Stimulated activated CD8-positive, alpha-beta memory T cell treated with anti-CD3 and anti-CD28 coated beads, Interleukin-7, amount 100 ng/mL, for 24 hours (primary cell): ENCODE measurements at regions not wholly inside any gene's neighbourhood (a gene's known extent, or its start where the extent isn't known, plus 50 kb on each side); places are given as distances from the start of the nearest gene placed in this dataset.
"Not testable (repeated sequence)": the region's sequence is repeated elsewhere in the genome, so short reads cannot be mapped to it uniquely, and the experiment has no call there.

Experiments used
- DNase-seq: peaks from one replicate; pipeline ENCODE4 v3.0.0-alpha.2; 2020; ENCODE audit warnings: low read depth

DNA sequence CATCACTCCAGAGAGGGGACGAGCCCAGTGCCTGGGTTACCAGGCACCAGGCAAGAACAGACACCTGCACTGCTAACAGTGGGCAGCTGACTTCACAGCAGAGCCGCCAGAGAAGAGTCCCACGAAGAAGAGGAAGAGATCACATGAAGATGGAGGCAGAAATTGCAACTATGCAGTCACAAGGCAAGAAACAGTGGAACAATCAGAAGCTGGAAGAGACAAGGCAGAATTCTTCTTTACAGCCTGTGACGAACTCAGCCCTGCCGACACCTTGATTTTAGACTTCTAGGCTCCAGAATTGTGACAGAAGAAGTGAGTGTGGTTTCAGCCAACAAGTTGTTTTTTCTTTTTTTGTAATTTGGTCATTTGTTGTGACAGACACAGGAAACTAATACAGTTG is 59.2 kb downstream of the IL12A start:
- no peak for DNase-seq

DNA sequence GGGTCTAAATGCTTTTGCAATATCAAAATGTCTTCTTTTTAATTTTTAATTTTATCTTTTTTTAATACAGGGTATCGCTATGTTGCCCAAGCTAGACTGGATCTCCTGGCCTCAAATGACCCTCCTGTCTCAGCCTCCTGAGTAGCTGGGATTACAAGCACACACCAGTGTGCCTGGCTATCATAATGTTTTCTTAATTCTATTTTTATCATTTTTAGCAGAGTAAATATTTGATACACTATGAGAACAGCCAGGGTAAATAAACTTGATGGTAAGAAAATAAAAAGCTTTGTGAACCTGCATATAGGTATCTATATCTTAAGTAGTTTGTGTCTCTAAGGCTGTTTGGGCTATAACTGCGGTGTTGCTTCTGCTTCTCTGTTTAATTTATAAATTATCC is 60.4 kb downstream of the IL12A start:
- no peak for DNase-seq

DNA sequence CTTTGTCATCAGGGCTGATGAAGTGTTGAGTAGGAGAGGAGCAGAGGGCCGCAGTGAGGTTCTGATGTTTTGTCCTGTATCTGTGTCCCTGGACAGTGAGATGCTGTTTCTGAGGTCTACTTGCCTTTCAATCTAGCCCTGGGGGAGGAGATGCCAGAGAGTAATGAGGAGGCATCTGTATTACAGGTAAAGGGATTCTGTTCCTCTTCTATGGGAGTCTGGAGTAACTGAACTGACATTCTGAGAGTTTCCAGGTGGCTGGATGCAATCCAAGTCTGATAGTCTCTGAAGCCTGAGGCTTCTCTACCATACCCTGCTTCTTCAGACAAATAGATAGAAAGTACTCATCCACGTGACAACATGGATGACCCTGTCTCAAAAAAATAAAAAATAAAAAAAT is 60.9 kb downstream of the IL12A start:
- no peak for DNase-seq

DNA sequence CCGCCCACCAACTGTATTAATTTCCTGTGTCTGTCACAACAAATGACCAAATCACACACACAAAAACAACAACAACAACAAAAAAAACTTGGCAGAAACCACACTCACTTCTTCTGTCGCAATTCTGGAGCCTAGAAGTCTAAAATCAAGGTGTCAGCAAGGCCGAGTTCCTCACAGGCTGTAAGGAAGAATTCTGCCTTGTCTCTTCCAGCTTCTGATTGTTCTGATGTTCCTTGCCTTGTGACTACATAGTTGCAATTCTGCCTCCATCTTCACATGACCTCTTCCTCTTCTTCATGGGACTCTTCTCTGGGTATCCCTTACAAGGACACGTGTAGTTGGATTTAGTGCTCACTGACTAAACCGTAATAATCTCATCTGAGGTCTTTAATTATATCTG is 61.4 kb downstream of the IL12A start:
- DNase-seq = no peak

DNA sequence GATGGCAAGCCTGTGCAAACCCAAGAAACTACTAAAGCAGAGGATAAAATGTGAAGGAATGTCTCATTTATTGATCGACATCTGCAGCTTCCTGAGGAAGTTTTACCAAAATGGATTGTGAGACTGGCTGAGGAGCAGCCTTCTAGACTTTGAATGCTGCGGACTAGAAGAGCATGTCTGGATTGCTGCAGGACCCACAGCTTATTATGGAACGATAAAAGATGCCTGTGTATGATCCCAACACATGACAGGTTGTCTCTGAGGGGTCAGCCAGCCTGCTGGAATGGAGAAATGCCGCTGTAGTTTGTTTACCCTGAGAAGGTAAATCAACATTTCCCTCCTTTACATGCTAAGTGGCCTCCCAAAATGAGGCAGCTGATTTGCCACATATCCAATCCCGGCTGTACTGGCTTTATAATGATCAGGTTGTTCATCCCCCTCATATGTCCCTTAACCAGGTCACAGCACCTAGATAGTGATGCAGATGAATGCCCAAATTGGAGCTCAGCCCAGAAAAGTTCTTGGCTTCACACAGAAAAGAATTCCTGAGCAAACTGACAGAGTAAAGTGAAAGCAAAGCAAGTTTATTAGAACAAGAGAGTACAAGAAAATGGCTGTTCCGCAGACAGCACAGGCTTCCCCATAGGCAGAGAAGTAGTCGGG is 63.9 kb downstream of the IL12A start:
- DNase-seq = no peak

DNA sequence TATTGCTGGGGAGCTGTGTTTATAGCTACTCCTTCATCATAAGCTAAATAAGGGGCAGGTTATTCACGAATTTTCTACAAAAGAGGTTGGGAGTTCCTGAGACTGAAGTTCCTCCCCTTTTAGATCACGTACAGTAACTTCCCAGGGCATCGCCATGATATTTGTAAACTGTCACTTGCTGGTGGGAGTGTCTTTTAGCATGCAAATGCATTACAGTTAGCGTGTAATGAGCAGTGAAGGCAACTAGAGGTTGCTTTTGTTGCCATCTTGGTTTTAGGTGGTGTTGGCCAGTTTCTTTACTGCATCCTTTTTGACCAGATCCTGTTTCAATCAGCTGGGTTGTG is 64.4 kb downstream of the IL12A start:
- no peak for DNase-seq

DNA sequence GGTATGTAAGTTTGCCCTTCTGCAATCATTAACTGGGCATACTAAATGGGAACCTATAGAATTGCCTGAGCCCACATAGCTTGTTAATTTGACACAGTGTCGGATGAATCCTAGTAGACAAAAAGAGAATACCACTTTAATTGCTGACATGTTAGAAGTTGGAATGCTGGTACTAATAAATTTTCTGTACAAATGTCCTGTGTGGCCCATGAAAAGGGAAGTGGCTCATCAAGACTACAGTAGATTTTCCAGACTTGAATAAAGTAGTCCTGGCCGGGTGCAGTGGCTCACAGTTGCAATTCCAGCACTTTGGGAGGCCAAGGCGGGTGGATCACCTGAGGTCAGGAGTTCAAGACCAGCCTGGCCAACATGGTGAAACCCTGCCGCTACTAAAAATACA is 66.2 kb downstream of the IL12A start:
- not testable (repeated sequence) for DNase-seq

DNA sequence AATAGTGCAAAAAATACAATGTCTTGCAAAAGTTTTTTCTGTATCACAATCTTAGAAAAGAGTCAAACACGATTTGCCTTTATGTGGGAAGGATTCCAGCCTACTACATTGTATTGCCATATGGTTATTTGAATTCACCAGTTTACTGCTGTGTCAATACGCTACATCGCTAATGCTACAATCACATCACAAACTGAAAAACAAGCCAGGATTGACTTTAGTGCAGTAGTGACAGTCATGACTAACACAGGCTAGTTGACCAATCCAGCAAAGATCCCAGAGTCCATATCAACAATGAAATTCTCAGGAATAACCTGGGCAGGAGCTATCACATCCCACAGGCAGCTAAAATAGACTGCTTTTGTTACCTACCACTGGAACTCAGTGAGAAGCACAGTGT is 67.0 kb downstream of the IL12A start:
- no peak for DNase-seq

DNA sequence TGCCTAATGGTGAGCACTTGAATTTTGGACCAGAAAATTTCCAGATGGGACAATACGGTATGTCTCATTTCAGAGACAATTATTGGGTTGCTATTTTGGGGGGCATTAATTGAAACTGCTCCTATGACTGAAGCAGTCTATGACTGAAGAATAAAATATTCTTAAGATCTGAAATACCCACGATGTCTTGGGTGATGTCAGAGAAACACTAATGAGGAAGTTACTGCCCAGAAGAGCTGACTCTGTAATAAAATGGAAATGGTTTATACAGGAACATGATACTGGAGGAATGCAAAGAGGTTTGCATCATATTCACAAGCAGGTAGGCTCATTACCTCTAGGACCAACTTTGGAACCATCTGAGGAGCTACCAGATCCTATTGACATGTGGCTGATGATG is 68.7 kb downstream of the IL12A start:
- no peak for DNase-seq

DNA sequence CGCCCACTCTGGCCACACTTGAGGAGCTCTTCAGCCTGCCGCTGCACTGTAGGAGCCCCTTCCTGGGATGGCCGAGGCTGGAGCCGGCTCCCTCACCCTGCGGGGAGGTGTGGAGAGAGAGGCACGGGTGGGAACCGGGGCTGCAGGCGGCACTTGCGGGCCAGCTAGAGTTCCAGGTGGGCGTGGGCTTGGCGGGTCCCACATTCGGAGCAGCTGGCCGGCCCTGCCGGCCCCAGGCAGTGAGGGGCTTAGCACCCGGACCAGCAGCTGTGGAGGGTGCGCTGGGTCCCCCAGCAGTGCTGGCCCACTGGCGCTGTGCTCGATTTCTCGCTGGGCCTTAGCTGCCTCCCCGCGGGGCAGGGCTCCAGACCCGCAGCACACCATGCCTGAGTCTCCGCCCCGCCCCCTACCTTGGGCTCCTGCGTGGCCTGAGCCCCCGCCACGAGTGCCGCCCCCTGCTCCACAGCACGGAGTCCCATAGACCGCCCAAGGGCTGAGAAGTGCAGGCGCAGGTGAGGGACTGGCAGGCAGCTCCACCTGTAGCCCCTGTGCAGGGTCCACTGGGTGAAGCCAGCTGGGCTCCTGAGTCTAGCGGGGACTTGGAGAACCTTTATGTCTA is 71.9 kb downstream of the IL12A start:
- no peak for DNase-seq

DNA sequence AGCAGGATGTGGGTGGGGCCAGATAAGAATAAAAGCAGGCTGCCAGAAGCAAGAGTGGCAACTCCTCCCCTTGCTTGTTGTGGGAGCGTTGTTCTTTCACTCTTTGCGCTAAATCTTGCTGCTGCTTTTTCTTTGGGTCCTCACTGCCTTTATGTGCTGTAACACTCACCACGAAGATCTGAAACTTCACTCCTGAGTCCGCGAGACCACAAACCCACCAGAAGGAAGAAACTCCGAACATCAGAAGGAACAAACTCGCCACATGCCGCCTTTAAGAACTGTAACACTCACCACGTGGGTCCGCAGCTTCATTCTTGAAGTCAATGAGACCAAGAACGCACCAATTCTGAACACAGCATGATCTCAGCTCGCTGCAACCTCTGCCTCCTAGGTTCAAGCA is 72.9 kb downstream of the IL12A start:
- no peak for DNase-seq

DNA sequence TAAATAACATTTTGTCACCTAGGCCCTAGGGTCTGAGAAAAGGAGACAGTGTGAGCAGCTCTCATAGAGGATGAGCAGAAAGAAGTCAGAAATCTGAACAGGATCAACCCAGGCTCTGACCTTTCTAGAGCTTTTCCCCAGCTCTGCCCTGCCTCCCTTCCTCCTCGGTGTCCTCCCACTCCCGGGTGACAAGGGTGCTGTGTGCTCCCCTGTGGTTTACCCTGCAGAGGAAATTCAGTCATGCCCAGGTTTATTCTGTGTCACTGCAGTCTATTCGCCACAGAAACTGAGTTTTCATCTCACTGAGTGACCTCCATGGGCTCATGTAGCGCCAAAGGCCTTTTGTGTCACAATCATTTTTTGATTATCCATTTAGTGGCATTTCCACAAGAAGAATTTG is 76.6 kb downstream of the IL12A start:
- no peak for DNase-seq

DNA sequence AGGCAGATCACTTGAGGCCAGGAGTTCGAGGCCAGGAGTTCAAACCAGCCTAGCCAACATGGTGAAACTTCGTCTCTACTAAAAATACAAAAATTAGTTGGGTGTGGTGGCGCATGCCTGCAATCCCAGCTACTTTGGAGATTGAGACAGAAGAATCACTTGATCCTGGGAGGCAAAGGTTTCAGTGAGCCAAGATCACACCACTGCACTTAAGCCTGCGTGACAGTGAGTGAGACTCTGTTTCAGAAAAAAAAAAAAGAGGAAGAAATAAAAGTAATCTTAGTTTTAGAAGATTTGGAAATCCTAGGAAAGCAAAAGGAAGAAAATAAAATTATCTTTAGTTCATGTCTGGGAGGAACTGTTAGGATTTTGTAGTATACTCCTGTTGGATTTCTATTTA is 77.2 kb downstream of the IL12A start:
- DNase-seq = no peak

DNA sequence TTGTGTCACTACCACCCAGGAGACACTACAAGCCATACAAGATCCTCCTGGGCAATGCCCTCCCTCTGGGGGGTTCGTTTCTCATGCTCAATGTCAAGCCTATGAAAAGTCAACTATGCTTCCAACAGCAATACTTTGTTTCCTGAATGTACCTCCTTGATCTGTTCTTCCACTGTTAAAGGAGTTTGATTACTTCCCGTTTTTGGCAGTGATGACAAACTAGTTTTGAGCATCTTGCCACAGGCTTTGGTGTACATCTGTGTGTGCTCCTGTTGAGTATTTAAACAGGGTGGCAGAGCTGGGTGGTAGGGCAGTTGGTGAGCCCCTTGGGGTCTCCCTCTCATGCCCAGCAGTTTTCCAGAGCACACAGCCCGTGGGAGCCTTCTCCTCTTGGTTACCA is 81.4 kb downstream of the IL12A start:
- DNase-seq = no peak

DNA sequence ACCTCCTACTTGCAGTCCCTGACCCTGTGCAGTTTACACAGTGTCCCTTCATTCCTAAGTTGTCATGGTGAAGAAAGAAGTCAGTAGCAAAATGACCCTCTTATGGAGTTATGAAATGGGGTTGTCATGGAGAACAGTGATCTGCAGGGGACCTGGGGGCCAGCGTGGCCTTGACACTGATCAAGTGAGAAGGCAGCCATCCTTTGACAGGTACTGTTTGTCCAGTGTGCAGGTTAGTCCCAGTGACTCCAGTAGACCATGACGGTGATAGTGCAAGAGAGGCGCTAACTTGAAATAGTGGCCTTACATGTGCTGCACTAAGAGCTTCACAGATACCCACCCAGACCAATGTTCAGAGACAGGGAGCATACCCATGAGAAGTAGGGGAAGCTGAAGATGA is 87.9 kb downstream of the IL12A start:
- DNase-seq = no peak

DNA sequence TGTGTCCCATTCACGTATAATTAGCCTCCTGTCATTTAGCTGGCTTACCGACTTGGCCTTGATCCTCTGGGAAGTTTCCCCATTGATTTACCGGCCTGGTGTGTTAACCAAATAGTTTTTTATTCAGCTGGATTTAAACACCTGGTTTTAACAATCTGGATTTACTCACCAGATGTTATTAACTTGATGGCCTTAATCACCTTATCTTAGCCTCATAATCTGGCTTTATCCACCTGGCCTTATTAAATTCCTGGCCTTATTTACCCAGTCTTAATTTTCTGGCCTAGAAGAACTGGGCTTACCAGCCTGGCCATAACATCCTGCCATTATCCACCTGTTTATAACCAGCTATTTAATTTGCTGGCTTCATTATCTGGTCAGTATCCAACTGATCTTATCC is 89.9 kb downstream of the IL12A start:
- no peak for DNase-seq

DNA sequence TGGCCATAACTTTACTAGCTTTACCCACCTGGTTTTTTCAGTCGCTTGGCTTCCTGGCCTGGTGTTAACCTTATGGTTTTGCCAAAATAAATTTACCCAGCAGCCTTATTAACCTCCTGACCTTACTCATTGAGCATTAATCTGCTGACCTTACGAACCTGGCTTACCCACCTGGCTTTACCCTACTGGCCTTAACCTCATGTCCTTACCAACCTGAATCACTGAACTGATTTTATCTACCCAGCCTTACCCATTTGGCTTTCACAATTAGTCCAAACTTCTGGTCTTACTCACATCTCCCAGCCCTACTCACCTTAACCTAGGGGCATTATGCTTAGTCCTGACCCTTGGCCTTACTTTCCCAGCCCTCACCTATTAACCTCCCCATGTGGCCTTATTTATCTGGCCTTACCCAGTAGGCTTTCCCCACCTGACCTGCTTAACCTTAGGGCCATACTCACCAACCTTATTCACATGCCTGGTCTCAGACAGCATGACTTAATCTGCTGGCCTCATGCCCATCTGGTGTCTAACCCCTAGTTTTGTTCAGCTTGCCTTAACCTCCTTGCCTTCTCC is 93.4 kb downstream of the IL12A start:
- no peak for DNase-seq

DNA sequence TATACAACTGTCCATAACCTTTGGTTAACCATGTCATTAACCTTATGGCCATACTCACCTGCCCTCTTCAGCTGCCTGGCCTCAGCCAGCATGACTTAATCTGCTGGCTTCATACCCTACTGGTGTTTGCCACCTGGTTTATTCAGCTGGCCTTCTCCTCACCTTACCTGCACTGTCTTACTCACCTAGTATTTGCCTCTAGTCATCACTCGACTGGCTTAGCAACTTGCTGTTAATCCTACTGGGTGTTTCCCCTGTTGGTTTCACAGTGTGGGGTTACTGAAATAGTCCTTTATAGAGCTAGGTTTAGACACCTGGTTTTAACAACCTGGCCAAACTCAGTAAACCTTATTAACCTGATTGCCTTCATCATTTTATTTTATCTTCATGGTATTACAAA is 96.4 kb downstream of the IL12A start:
- no peak for DNase-seq

DNA sequence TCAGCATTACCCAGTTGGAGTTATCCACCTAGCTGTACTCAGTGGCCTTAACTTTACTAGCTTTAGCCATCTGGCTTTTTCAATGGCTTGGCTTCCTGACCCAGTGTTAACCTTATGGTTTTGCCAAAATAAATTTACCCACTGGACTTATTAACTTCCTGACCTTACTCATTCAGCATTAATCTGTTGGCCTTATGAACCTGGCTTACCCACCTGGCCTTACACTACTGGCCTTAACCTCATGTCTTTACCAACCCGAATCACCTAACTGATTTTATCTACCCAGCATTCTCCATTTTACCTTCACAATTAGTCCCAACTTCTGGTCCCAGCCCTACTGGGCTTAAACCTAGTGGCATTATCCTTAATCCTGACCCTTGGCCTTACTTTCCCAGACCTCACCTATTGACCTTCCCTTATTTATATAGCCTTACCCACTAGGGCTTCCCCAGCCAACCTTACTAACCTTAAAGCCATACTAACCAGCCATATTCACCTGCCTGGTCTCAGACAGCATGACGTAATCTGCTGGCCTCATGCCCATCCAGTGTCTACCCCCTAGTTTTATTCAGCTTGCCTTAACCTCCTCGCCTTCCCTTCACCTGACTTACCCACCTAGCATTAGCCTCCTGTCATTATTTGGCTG is 100.0 kb downstream of the IL12A start:
- DNase-seq = no peak

DNA sequence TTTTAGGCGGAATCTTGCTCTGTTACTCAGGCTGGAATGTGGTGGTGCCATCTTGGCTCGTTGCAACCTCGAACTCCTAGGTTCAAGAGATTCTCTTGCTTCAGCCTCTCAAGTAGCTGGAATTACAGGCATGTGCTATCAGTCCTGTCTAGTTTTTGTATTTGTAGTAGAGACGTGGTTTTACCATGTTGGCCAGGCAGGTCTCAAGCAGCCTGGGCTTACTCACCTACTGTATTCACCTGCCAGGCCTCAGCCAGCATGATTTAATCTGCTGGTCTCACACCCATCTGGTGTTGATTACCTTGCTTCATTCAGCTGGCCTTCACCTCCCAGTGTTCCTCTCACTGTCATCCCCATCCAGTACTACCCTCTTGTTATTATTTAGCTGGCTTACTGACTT is 102.0 kb downstream of the IL12A start:
- DNase-seq = no peak

DNA sequence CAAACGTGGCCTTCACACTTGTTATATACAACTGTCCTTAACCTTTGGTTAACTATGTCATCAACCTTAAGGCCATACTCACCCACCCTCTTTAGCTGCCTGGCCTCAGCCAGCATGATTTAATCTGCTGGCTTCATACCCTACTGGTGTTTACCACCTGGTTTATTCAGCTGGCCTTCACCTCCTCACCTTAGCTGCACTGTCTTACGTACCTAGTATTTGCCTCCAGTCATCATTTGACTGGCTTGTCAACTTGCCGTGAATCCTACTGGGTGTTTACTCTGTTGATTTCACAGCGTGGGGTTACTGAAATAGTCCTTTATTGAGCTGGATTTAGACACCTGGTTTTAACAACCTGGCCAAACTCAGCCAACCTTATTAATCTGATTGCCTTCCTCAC is 102.8 kb downstream of the IL12A start:
- DNase-seq = no peak

DNA sequence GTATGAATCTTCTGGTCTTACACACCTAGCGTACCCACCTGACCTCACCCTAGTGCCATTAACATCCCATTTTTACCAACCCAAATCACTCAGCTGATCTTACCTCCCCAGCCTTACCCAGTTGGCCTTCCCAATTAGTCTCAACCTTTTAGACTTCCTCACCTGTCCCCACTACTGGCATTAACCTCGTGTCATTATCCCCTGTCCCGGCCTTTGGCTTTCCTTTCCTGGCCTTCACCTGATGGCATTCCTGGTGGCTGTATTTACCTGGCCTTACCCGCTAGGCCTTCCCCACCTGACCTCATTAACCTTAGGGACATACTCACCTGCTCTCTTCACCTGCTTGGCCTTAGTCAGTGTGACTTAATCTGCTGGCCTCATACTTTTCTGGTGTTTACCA is 104.1 kb downstream of the IL12A start:
- no peak for DNase-seq

DNA sequence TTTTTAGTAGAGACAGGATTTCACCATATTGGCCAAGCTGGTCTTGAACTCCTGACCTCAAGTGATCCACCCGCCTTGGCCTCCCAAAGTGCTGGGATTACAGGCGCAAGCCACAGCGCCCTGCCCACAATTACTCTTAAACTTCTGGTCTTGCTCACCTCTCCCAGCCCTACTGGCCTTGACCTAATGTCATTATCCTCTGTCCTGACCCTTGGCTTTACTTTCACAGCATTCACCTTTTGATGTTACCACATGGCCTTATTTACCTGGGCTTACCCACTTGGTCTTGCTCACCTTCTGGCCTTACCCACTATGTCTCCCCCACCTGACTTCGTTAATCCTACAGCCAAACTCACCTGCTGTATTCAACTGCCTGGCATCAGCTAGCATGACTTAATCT is 105.9 kb downstream of the IL12A start:
- DNase-seq = no peak

DNA sequence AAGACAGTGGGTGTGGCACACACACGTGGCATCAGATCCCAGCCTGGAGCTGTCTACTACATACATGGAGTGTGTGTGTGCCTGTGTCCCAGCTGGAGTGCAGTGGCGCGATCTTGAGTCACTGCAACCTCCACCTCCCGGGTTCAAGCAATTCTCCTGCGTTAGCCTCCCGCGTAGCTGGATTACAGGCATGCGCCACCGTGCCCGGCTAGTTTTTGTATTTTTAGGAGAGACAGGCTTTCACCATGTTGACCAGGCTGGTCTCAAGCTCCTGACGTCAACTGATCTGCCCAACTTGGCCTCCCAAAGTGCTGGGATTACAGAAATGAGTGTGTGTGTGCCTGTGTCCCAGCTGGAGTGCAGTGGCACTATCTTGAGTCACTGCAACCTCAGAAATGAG is 108.8 kb downstream of the IL12A start:
- DNase-seq = no peak
